ENCODE measurements at regions not wholly inside any gene's neighbourhood (a gene's known extent, or its start where the extent isn't known, plus 50 kb on each side); places are given as distances from the start of the nearest gene placed in this dataset.

DNA sequence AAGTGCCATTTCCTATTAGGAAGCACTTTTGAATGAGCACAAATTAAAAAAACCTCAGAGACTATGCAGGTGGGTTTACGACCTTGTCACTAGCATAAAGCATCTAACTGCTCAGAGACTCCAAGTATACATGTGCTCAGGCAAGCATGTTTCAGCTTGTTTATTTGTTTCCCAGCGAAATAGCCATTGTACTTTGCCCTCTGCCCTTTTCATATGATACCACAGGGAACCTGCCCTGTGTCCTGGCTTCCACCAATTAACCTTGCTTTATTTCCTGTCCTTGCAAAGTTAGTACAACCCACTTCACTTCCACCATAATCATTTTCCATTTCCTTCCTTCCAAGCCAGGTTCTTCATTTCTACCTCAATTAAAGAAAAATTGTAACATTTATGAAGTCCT is 194.9 kb downstream of the DUSP6 start:
- TF ChIP-seq, protein P1, sequence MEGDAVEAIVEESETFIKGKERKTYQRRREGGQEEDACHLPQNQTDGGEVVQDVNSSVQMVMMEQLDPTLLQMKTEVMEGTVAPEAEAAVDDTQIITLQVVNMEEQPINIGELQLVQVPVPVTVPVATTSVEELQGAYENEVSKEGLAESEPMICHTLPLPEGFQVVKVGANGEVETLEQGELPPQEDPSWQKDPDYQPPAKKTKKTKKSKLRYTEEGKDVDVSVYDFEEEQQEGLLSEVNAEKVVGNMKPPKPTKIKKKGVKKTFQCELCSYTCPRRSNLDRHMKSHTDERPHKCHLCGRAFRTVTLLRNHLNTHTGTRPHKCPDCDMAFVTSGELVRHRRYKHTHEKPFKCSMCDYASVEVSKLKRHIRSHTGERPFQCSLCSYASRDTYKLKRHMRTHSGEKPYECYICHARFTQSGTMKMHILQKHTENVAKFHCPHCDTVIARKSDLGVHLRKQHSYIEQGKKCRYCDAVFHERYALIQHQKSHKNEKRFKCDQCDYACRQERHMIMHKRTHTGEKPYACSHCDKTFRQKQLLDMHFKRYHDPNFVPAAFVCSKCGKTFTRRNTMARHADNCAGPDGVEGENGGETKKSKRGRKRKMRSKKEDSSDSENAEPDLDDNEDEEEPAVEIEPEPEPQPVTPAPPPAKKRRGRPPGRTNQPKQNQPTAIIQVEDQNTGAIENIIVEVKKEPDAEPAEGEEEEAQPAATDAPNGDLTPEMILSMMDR (IDR thresholded peaks at IDR 0.05) = no peak

DNA sequence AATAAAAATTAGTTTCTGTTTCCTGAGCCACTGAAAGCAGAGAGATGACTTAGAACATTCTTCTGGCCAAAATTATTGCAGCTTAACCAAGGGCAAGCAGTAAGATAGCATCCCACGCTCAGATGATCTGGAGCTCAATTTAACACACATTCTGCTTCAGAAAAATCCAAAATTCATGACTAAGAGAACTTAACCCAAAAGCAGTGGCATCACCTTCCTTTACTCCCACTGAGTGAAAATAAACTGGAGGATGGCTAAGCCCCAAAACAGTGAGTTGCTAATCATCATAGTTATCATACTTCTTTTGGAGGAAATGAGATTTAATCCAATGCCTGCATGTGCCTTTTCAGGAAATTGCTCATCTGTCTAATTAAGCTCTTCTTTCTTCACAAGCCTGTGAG is 195.4 kb downstream of the DUSP6 start:
- TF ChIP-seq, protein P1 (IDR thresholded peaks at IDR 0.05) = no peak

DNA sequence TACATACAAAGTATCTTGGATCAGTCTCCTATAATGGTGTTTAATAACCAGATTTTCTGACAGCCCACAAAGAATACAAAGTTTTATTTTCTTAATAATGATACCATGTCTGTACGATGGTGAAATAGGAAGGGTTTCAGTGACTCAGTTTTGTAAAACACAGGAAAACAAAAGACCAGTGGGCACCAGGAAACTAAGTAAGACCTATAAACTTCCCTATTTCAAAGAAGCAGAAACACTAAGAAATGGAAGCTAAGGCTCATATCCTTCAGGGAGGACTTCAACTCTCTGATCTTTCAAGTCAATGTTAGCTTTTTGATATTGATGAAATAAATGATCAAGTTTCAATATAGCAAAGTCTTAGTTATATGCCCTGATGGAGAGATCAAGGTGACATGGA is 196.0 kb downstream of the DUSP6 start:
- TF ChIP-seq, protein P1 (IDR thresholded peaks at IDR 0.05) = no peak

DNA sequence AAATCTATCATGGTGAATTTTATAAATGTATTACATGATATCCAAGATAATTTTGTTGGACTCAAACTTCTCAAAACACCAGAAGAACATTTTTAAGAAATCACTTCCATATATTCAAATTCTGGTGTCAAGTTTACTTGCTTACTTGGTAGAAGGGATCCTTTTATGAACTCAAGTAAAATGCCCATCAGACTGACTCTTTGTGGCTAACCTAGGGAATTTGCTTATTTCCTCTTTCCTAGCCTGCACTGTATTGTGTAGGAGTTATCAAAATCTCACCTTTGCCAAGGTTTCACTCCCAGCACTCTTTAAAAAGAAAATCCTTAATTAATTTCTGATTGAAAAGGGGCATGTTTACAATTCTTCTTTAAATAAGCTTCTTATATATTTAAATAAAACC is 196.5 kb downstream of the DUSP6 start:
- TF ChIP-seq, protein P1 (IDR thresholded peaks at IDR 0.05) = no peak

DNA sequence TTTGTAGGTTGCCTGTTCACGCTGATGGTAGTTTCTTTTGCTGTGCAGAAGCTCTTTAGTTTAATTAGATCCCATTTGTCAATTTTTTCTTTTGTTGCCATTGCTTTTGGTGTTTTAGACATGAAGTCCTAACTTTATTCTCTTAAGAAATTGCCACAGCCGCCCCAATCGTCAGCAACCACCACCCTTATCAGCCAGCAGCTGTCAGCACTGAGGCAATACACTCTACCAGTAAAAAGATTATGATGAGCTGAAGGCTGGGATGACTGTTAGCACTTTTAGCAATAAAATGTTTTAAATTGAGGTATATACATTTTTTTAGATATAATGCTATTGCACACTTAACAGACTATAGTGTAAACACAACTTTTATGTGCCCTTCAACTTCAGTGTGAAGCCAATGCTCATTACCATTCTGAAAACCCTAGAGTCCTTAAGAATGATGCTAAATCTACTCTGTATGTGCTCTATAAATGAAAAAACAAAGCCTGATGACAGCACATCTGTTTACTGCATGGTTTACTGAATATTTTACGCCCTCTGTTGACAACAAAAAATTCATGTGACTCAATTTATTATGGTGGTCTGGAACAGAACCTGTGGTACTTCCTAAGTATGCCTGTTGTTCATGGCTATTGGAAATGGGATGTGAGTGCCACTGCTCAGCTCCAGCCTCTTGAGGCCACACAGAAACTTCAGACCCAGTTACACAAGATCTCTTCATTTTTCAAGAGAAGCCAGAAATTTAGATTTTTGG is 197.4 kb downstream of the DUSP6 start:
- TF ChIP-seq, protein P1 (IDR thresholded peaks at IDR 0.05) = no peak

DNA sequence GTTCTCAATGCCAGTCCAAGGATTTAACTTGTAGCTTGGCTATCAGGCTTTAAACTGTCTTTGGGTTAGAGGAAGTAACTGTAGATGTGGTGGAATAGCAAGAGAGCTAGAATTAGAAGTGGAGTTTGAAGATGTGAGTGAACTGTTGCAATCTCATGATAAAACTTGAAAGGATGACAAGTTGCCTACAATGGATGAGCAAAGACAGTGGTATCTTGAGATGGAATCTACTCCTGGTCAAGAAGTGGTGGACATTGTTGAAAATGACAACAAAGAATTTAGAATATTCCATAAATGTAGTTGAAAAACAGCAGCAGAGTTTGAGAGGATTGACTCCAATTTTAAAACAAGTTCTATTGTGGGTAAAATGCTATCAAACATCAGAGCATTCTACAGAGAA is 199.0 kb downstream of the DUSP6 start:
- TF ChIP-seq, protein P1 (IDR thresholded peaks at IDR 0.05) = no peak

DNA sequence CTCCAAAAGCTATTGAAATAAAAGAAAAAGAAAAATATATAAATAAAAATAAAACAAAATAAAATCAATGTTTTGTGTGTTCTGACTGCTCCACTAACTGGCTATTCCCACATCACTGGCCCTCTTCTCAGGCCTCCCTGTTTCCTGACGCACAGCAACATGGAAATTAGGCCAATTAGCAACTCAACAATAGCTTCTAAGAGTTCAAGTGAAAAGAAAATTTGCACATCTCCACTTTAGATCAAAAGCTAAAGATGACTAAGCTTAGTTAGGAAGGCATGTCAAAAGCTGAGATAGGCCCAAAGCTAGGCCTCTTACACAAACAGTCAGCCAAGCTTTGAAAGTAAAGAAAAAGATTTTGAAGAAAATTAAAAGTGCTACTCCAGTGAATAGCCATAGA is 200.8 kb downstream of the DUSP6 start:
- TF ChIP-seq, protein P1 (IDR thresholded peaks at IDR 0.05) = no peak
